ENCODE measurements at regions not wholly inside any gene's neighbourhood (a gene's known extent, or its start where the extent isn't known, plus 50 kb on each side); places are given as distances from the start of the nearest gene placed in this dataset.
"Not testable (repeated sequence)": the region's sequence is repeated elsewhere in the genome, so short reads cannot be mapped to it uniquely, and the experiment has no call there.

DNA sequence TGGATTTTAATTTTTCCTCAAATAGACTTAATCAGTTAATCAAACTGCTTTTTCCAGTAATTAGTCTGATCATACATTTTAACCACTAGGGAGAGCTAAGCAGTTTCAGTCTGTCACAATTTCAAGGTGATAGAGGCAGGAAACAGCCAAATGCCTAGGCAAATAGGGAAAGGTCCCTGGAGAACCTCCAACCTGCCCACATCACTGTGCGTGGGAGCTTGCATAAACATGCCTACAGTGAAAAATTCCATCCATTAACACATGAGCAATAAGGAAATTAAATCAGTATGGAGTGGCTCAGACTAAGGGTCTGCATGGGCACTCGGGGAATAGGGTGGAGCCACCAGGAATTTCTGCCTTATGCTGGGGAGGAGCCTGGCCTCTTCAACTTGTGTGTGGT lies 74.6 kb downstream of the AASDHPPT start:
- no peak for DNase-seq

GRCh38 chr11:106152824-106153223 lies 75.4 kb downstream of the AASDHPPT start:
- no peak for DNase-seq

GRCh38 chr11:106156290-106156937 lies 79.0 kb downstream of the AASDHPPT start:
- no peak for DNase-seq

- no peak for DNase-seq
These were observed 80.9 kb downstream of the AASDHPPT start for GRCh38 chr11:106158406-106158805.

GRCh38 chr11:106159836-106160235 lies 82.4 kb downstream of the AASDHPPT start:
- no peak for DNase-seq

GRCh38 chr11:106160494-106160893 lies 83.0 kb downstream of the AASDHPPT start:
- no peak for DNase-seq

DNA sequence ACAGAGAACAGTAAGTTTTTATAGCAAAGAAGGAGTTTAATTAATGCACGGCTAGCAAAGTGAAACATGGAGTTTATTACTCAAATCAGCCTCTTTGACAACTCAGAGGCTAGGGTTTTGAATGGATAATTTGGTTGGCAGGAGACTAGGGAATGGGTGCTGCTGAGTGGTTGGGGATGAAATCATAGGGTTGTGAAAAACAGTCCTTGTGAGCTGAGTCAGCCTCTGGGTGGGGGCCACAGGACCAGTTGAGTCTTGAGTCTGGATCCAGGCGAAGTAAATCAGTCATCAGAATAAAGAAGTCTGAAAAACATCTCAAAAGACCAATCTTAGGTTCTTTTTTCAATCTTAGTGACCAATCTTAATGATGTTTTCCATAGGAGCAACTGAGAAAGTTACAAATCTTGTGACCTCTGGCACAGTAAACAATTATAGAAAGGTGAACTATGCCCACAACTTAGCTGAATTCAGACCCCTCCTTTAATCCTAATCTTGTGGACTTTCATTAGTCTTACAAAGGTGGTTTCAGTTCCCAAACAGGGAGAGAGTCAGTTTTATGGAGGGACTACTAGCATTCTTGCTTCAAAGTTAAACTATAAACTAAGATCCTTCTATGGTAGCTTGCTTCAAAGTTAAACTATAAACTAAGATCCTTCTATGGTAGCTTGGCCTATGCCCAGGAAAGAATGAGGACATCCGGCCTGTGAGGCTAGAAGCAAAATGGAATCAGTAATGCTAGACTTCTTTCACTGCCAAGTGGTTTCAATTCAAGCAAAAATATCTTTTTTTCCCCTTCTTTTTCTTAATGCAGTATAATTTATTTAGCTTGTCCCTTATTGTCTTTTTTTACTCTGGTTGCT lies 84.5 kb downstream of the AASDHPPT start:
- no peak for DNase-seq

DNA sequence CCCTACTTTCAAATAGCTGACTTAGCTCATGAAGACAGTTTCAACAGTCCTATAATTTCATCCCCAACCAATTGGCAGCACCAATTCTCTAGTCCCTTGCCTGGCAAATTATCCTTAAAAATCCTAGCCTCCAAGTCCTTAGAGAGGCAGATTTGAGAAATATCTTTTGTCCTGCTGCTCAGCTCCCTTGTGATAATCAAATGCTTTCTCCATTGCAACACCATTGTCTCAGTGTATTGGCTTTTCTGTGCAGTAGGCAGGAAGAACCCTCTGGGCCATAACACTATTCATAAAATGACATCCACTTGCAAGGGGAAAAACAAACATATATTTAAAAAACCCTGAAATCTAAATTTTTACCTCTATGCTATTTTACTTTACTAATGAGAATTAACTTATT lies 89.6 kb downstream of the AASDHPPT start:
- no peak for DNase-seq

- no peak for DNase-seq
These were observed 95.0 kb downstream of the AASDHPPT start for GRCh38 chr11:106172386-106172991.

- DNase-seq = no peak
These were observed 95.8 kb downstream of the AASDHPPT start for GRCh38 chr11:106173291-106173690.

DNA sequence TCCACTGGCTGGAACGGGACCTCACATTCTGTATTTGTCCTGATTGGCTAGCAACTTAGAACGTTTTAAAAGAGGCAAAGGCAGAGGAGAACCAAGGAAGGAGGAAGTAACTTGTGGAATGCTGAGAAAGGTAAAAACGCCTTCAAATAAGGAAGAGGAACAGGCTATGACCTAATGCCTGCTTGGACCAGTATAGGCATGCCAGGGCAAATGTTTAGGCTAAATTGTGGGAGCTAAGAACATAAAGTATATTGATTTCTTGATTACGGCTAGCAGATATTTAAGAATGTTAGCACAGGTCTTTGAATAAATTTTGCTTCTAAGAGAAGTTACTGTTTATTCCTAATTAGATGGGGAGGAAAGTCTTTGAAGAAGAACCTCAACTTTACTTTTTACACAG lies 96.5 kb downstream of the AASDHPPT start:
- DNase-seq = not testable (repeated sequence)

DNA sequence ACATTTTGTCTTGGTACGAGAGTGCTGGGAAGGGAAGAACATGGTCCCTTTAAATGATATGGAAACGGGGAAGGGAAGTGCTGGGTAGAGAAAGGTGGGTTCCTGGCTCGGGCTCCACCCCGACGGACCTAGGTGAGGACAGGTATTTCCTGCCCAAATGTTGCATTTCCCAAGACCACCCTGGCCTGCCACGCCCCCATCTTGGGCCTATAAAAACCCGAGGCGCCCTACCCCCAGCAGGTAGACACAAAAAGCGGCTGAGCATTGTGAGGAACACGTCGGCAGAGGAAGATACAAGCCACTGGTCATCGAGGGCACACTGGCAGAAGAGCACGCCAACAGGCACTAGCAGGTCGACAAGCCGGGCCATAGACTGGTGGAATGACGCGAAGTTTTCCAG lies 99.4 kb downstream of the AASDHPPT start:
- no peak for DNase-seq

GRCh38 chr11:106177311-106177710 lies 99.8 kb downstream of the AASDHPPT start:
- no peak for DNase-seq

DNA sequence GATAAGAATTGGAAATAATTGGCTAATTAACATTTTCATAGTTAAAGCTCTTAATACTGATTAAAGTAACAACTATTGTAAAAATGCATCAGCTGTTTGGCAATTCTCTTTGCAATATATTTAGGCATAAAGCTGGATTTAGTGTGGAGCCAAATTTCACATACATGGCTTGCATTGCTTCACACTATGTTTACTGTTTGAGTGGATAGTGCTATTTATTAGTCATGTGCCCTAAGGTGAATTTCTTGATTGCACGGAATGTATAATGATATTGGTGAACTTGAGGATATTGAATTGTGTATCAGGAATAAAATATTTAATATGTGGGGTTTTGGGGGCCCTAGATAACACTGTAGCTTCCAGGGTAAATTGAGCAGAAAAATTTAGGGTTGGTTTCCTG lies 100.9 kb downstream of the AASDHPPT start:
- no peak for DNase-seq

DNA sequence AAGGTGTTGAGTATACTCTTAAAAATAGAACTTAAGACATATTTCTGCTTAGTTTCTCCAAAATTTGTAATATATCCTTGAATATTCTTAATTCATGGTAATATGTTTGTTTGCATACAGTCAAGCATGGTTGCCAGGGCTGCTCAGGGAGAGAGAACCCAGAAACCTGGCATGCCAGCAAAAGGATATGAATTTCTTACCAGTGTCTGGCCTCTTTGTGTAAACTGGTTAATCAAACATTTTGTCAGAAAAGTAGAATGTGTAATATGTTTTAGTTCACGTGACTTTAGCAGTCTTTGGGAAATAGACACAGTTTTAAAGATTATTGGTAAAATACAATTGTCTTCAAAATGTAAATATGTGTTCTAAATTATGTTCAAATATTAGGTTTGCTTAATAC lies 101.6 kb downstream of the AASDHPPT start:
- no peak for DNase-seq

DNA sequence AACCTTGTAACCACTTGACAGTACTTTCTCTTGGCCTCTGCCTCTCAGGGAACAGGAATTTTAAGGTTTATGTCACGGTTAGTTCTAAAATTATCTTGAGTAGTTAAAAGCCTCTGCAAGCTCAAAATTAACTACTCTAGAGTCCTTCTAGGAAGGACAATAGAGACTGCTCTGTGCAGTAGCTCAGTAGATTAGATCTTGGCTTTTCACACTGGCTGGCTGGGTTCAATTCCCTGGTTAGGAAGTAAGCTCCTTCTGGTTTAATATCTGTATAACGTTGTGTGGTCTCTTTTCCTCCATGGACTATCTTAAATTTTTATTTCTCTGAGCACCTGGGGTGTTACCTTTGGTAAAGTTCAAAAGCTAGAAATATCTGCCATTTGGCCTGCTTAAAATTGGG lies 109.2 kb downstream of the AASDHPPT start:
- no peak for DNase-seq

- DNase-seq = no peak
These were observed 110.5 kb downstream of the AASDHPPT start for GRCh38 chr11:106187860-106188456.

DNA sequence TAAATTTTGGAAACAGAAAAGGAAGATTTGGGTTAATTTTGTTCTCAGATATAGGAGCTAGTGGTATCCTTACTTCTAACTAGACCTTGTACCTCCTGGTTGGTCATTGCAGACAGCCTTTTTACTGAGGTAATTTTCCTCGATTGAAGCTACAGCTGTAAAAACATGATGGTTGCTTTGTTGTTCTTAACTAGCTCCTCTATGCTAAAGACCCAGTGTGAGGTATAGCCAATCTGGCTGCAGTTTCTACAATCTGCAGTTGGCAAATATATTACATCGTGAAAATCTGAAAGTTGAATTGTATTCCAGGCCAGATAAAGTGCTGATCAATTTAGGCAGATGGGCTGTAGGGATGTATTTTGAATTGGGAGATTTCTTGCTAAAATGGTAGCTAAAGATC lies 116.5 kb downstream of the AASDHPPT start:
- DNase-seq = no peak

- DNase-seq = no peak
These were observed 120.0 kb downstream of the AASDHPPT start for GRCh38 chr11:106197438-106197837.

DNA sequence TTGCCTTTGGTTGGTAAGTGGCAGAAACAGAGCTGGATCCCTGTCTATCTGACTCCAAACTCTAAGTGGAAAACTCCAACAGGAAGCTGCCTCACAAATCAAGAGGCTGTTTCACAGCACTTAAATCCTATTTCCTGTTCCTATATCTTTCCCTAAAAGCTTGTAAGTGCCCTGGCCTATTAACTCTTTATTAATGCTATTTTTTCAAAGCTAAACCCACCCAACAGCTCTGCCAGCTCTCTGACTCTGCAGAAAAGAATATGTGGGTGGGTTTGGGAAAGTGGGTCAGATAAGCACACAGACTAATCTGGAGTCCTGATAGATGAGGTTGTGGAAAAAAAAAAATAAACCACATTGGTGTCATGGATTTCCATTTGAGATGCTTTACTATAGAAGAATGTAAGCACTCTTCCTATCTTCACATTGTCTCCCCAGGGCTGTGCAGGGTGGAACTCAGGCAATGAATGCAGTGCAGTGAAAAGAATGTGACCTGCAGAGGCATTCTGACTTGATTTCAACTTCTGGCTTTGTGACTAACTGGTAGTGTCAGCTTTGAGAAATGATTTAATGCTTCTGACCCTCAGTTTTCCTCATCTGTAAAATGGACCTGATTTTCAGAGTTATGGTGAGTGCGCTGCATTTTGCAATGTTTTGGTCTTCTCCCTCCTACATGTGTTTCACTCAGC lies 125.6 kb downstream of the AASDHPPT start:
- no peak for DNase-seq

GRCh38 chr11:106208760-106209159 lies 131.3 kb downstream of the AASDHPPT start:
- no peak for DNase-seq

DNA sequence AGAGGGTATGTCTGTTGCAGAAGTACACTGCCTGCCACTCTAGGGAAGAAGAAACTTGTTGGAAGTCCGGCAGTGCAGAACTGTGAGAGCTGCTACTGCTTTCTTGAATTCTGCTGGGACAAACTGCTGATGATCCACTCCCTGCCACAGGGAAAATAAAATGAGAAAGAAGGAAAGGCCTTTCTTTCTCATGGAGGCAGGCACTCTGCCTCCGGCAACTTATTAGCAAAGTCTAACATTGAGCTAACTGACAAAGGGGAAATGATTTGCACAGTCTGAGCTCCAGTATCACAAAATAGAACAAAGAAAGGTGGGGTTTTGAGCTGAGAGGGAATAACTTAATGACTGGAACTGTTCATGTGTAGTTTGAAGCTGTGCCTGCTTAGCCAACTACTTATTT lies 134.6 kb downstream of the AASDHPPT start:
- DNase-seq = no peak

DNA sequence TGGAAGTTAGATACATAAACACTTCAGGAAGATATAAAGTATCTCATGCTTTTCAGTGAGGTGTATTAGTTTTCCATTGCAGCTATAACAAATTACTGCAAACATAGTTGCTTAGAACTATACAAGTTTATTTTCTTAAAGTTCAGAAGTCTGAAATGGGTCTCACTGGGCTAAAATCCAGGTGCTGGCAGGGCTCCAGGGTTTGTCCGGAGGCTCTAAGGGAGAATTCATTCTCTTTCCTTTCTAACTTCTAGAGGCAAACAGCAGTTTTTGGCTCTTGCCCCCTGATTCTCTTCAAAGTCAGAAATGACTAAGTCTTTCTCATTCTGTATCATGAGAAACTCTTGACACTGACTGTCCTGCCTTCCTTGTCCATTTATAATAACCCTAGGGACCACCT lies 138.8 kb downstream of the AASDHPPT start:
- DNase-seq = no peak

Measured in NCI-H510A (cell line).